ENCODE measurements at regions not wholly inside any gene's neighbourhood (a gene's known extent, or its start where the extent isn't known, plus 50 kb on each side); places are given as distances from the start of the nearest gene placed in this dataset.

GRCh38 chr2:46850742-46851141, 64.9 kb downstream of the MCFD2 start:
- TF ChIP-seq CTCF (IDR thresholded peaks at IDR 0.05; ENCODE audit: low read depth, low read length, missing input control), result no peak
- TF ChIP-seq RXRA (IDR thresholded peaks at IDR 0.05), result no peak
- TF ChIP-seq RAD21 (IDR thresholded peaks at IDR 0.05), result no peak
- no peak for TF ChIP-seq EGR1 (IDR thresholded peaks at IDR 0.05; ENCODE audit: low read depth in 2 of 2)
- TF ChIP-seq FOXA1 (IDR thresholded peaks at IDR 0.05), result no peak
- TF ChIP-seq, protein P1, sequence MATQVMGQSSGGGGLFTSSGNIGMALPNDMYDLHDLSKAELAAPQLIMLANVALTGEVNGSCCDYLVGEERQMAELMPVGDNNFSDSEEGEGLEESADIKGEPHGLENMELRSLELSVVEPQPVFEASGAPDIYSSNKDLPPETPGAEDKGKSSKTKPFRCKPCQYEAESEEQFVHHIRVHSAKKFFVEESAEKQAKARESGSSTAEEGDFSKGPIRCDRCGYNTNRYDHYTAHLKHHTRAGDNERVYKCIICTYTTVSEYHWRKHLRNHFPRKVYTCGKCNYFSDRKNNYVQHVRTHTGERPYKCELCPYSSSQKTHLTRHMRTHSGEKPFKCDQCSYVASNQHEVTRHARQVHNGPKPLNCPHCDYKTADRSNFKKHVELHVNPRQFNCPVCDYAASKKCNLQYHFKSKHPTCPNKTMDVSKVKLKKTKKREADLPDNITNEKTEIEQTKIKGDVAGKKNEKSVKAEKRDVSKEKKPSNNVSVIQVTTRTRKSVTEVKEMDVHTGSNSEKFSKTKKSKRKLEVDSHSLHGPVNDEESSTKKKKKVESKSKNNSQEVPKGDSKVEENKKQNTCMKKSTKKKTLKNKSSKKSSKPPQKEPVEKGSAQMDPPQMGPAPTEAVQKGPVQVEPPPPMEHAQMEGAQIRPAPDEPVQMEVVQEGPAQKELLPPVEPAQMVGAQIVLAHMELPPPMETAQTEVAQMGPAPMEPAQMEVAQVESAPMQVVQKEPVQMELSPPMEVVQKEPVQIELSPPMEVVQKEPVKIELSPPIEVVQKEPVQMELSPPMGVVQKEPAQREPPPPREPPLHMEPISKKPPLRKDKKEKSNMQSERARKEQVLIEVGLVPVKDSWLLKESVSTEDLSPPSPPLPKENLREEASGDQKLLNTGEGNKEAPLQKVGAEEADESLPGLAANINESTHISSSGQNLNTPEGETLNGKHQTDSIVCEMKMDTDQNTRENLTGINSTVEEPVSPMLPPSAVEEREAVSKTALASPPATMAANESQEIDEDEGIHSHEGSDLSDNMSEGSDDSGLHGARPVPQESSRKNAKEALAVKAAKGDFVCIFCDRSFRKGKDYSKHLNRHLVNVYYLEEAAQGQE (IDR thresholded peaks at IDR 0.05), result no peak
- TF ChIP-seq TAF1 (conservative IDR thresholded peaks at IDR 0.05), result no peak
- TF ChIP-seq MAX (IDR thresholded peaks at IDR 0.05), result no peak
